ENCODE measurements at regions not wholly inside any gene's neighbourhood (a gene's known extent, or its start where the extent isn't known, plus 50 kb on each side); places are given as distances from the start of the nearest gene placed in this dataset.

GRCh38 chr10:111595173-111595572 lies 518.3 kb downstream of the ADRA2A start:
- ChIA-PET CTCF (interaction anchor here (1.2 kb wide), 1 partner anchor 51 kb away, joined by 3 read pairs; no protein-coding TSS in a partner anchor), POLR2A (no interaction called here)
- Mint-ChIP-seq H3K4me3 (no peak overlapping the region), H3K4me1 (no peaks in the 10 kb centered on the region), H3K27me3 (peaks cover 21% of the 10 kb centered on the region), H3K9me3 (ENCODE audit: insufficient read depth) (no peaks in the 10 kb centered on the region), H3K27ac (no peak overlapping the region)
- H3K27me3 ChIP-seq (replicated peaks in 1 of 4; ENCODE audit: control extremely low read depth in 1 of 4, control insufficient read depth in 3 of 4, insufficient read depth in 4 of 4, low read length in 3 of 4), result no peaks in the 10 kb centered on the region
- no peak overlapping the region for H3K9ac ChIP-seq (ENCODE audit: low read length)
- no peaks in the 10 kb centered on the region for H4K20me1 ChIP-seq (ENCODE audit: control insufficient read depth, insufficient read depth, low read length, poor library complexity, severe bottlenecking)
- H2AFZ ChIP-seq (ENCODE audit: insufficient read depth, low read depth, low read length, poor library complexity, severe bottlenecking), result no peak overlapping the region
- no peak overlapping the region for H3K4me2 ChIP-seq (replicated peaks; ENCODE audit: low read depth, low read length, poor library complexity, severe bottlenecking)
- H3K27ac ChIP-seq (ENCODE audit: low read length in 2 of 2), result no peak overlapping the region
- no peaks in the 10 kb centered on the region for H3K79me2 ChIP-seq (ENCODE audit: control insufficient read depth, insufficient read depth, low read length)
- H3K9me3 ChIP-seq (ENCODE audit: control extremely low read depth in 1 of 3, control insufficient read depth in 2 of 3, insufficient read depth in 1 of 3, low read length in 2 of 3), result no peaks in the 10 kb centered on the region
- TF ChIP-seq CTCF (IDR thresholded peaks at IDR 0.05), result no peak
- no peak for TF ChIP-seq EZH2 (IDR thresholded peaks at IDR 0.05; ENCODE audit: borderline replicate concordance, insufficient read depth, low read depth, low read length, poor library complexity, severe bottlenecking)
- DNase-seq (no peak), ATAC-seq (ENCODE audit: low read depth) (no peak)
- intact Hi-C loops (cut with micrococcal nuclease), result no loop called here
- no peaks in the 10 kb centered on the region for H3K4me1 ChIP-seq (ENCODE audit: control insufficient read depth in 2 of 2, insufficient read depth in 2 of 2, low read length in 2 of 2)
- 67% methylated on average over 1 of the region's 3 CpGs for WGBS (ENCODE audit: insufficient coverage)
- H3K4me3 ChIP-seq (ENCODE audit: control extremely low read depth in 1 of 5, extremely low read depth in 1 of 5, insufficient read depth in 1 of 5, low read depth in 2 of 5, low read length in 4 of 5), result no peak overlapping the region
- no peaks in the 10 kb centered on the region for H3K36me3 ChIP-seq (replicated peaks in 1 of 2; ENCODE audit: control extremely low read depth in 1 of 2, control insufficient read depth in 1 of 2, extremely low read depth in 1 of 2, insufficient read depth in 2 of 2, low read length in 1 of 2)

- Histone ChIP-seq H3K27me3 (replicated peaks in 1 of 4; ENCODE audit: control extremely low read depth in 1 of 4, control insufficient read depth in 3 of 4, insufficient read depth in 4 of 4, low read length in 3 of 4) (no peaks in the 10 kb centered on the region), H3K27ac (ENCODE audit: low read length in 2 of 2) (no peak overlapping the region), H3K9me3 (ENCODE audit: control extremely low read depth in 1 of 3, control insufficient read depth in 2 of 3, insufficient read depth in 1 of 3, low read length in 2 of 3) (no peaks in the 10 kb centered on the region), H3K4me2 (replicated peaks; ENCODE audit: low read depth, low read length, poor library complexity, severe bottlenecking) (no peak overlapping the region), H3K36me3 (replicated peaks in 1 of 2; ENCODE audit: control extremely low read depth in 1 of 2, control insufficient read depth in 1 of 2, extremely low read depth in 1 of 2, insufficient read depth in 2 of 2, low read length in 1 of 2) (no peaks in the 10 kb centered on the region), H4K20me1 (ENCODE audit: control insufficient read depth, insufficient read depth, low read length, poor library complexity, severe bottlenecking) (no peaks in the 10 kb centered on the region), H3K9ac (ENCODE audit: low read length) (no peak overlapping the region), H3K79me2 (ENCODE audit: control insufficient read depth, insufficient read depth, low read length) (no peaks in the 10 kb centered on the region), H2AFZ (ENCODE audit: insufficient read depth, low read depth, low read length, poor library complexity, severe bottlenecking) (no peak overlapping the region), H3K4me1 (ENCODE audit: control insufficient read depth in 2 of 2, insufficient read depth in 2 of 2, low read length in 2 of 2) (no peaks in the 10 kb centered on the region), H3K4me3 (ENCODE audit: control extremely low read depth in 1 of 5, extremely low read depth in 1 of 5, insufficient read depth in 1 of 5, low read depth in 2 of 5, low read length in 4 of 5) (no peak overlapping the region)
- TF ChIP-seq EZH2 (IDR thresholded peaks at IDR 0.05; ENCODE audit: borderline replicate concordance, insufficient read depth, low read depth, low read length, poor library complexity, severe bottlenecking) (no peak), CTCF (IDR thresholded peaks at IDR 0.05) (peak; percentile 78)
- POLR2A ChIA-PET, result no interaction called here
- intact Hi-C loops (cut with micrococcal nuclease), result no loop called here
- CTCF ChIA-PET, result interaction anchor here (0.8 to 3.1 kb wide), 7 partner anchors 8 to 991 kb away, joined by 3 to 18 read pairs (median 4); no protein-coding TSS in a partner anchor
- WGBS (ENCODE audit: insufficient coverage), result 67% methylated on average over 4 of the region's 6 CpGs
- Mint-ChIP-seq H3K4me3 (no peak overlapping the region), H3K9me3 (ENCODE audit: insufficient read depth) (no peaks in the 10 kb centered on the region), H3K27me3 (peaks cover 15% of the 10 kb centered on the region), H3K27ac (no peak overlapping the region), H3K4me1 (no peaks in the 10 kb centered on the region)
- ATAC-seq (ENCODE audit: low read depth), result peak; percentile 47
- peak; percentile 55 for DNase-seq
Measured at GRCh38 chr10:111598433-111599059, 521.7 kb downstream of the ADRA2A start.
